NT2/D1 (cell line): ENCODE measurements at regions not wholly inside any gene's neighbourhood (a gene's known extent, or its start where the extent isn't known, plus 50 kb on each side); places are given as distances from the start of the nearest gene placed in this dataset.

ENCODE experiments used
- YY1 ChIP-seq: IDR thresholded peaks from 2 replicates; pipeline ENCODE4 v1.6.1; 2011; ENCODE audit not compliant: insufficient read length, insufficient read depth
- ZNF274 ChIP-seq: IDR thresholded peaks from 2 replicates; pipeline ENCODE4 v1.6.1; 2011; ENCODE audit warnings: mild to moderate bottlenecking, low read depth, low read length

- TF ChIP-seq YY1 (no peak), ZNF274 (no peak)
Observed at GRCh38 chr10:44263771-44264170, 121.1 kb downstream of the CXCL12 start.
